Testis (tissue), 2 donors: ENCODE measurements at regions not wholly inside any gene's neighbourhood (a gene's known extent, or its start where the extent isn't known, plus 50 kb on each side); places are given as distances from the start of the nearest gene placed in this dataset.

ENCODE experiments used
- POLR2A ChIP-seq: fragments of 450-650 bp; IDR thresholded peaks from one replicate; pipeline ENCODE4 v1.6.1; 2017; ENCODE audit warnings: antibody characterized with exemption, mild to moderate bottlenecking, moderate library complexity
- TF ChIP-seq, protein P1 (sequence below), 3 experiments: fragments of 450-650 bp in 2 of 3; fragments of 200-600 bp in 1 of 3; sonication (generic) in 1 of 3; IDR thresholded peaks; one replicate each; pipeline ENCODE4 v1.5.1; 2016 to 2019; ENCODE audit warnings: antibody characterized with exemption in 3 of 3, mild to moderate bottlenecking in 2 of 3, moderate library complexity in 1 of 3

DNA sequence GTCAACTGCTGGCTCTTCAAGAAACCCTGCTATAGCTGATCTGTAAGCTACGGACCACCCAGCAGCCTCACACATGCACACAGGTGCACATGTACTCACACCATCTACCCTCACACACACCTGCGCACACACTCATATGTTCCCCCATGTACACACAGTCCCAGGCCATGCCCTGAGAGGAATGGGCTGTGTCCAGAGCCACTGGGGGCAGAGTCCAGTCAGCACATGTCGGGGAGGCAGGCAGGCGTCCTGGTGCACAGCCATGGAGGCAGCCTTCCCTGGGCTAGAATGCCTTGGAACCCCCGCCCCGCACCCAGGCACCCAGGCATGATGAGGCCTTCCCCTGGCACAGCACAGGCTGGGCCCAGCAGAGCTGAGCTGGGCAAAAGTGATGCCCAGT is 58.3 kb upstream of the DLK1 start:
- TF ChIP-seq POLR2A: no peak
- TF ChIP-seq, protein P1, sequence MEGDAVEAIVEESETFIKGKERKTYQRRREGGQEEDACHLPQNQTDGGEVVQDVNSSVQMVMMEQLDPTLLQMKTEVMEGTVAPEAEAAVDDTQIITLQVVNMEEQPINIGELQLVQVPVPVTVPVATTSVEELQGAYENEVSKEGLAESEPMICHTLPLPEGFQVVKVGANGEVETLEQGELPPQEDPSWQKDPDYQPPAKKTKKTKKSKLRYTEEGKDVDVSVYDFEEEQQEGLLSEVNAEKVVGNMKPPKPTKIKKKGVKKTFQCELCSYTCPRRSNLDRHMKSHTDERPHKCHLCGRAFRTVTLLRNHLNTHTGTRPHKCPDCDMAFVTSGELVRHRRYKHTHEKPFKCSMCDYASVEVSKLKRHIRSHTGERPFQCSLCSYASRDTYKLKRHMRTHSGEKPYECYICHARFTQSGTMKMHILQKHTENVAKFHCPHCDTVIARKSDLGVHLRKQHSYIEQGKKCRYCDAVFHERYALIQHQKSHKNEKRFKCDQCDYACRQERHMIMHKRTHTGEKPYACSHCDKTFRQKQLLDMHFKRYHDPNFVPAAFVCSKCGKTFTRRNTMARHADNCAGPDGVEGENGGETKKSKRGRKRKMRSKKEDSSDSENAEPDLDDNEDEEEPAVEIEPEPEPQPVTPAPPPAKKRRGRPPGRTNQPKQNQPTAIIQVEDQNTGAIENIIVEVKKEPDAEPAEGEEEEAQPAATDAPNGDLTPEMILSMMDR (IDR thresholded peaks at IDR 0.05): no peak
